ENCODE measurements at regions not wholly inside any gene's neighbourhood (a gene's known extent, or its start where the extent isn't known, plus 50 kb on each side); places are given as distances from the start of the nearest gene placed in this dataset.

GRCh38 chr5:72723581-72723980, 92.9 kb upstream of the TNPO1 start:
- Histone ChIP-seq H3K23ac (ENCODE audit: insufficient read length) (no peak overlapping the region), H3K36me3 (ENCODE audit: control insufficient read depth in 2 of 4, insufficient read depth in 4 of 4, low read length in 3 of 4) (no peaks in the 10 kb centered on the region), H3K9me3 (ENCODE audit: insufficient read depth in 2 of 2, low read depth in 1 of 2, low read length in 1 of 2) (peaks cover 0 to 7% of the 10 kb centered on the region in 2 experiments; a peak in 2 of 4 replicates), H3K14ac (ENCODE audit: insufficient read length) (no peak overlapping the region), H3K23me2 (ENCODE audit: low read depth, low read length) (no peaks in the 10 kb centered on the region), H3K9ac (replicated peaks in 1 of 4; ENCODE audit: extremely low read depth in 1 of 4, low read depth in 3 of 4, low read length in 3 of 4) (no peak overlapping the region), H3K4me2 (ENCODE audit: insufficient read depth in 1 of 2, low read depth in 2 of 2, low read length in 2 of 2) (no peak overlapping the region), H2BK120ac (replicated peaks; ENCODE audit: low read depth, low read length) (no peak overlapping the region), H2AFZ (ENCODE audit: low read length) (no peak overlapping the region), H2BK12ac (ENCODE audit: low read depth, low read length) (no peak overlapping the region), H3K4me3 (ENCODE audit: extremely low read depth in 1 of 4, insufficient read depth in 2 of 4, low read depth in 3 of 4, low read length in 4 of 4) (no peak overlapping the region), H4K8ac (ENCODE audit: extremely low read depth, insufficient read depth, low read length) (no peak overlapping the region), H2BK15ac (ENCODE audit: low read length) (no peak overlapping the region), H2BK5ac (ENCODE audit: low read depth, low read length) (no peak overlapping the region), H4K91ac (replicated peaks; ENCODE audit: insufficient read length, low read length) (no peak overlapping the region), H4K20me1 (replicated peaks in 1 of 2; ENCODE audit: control insufficient read depth in 1 of 2, insufficient read depth in 2 of 2, low read length in 2 of 2) (no peaks in the 10 kb centered on the region), H3K79me1 (ENCODE audit: low read depth, low read length) (no peaks in the 10 kb centered on the region), H4K5ac (ENCODE audit: insufficient read length, low read depth, low read length) (no peak overlapping the region), H3K27ac (ENCODE audit: low read depth, low read length) (no peak overlapping the region), H2BK20ac (ENCODE audit: low read length) (no peak overlapping the region), H3K79me2 (ENCODE audit: control insufficient read depth in 1 of 2, insufficient read depth in 2 of 2, low read length in 2 of 2) (no peaks in the 10 kb centered on the region), H3K18ac (ENCODE audit: extremely low read depth, low read length) (no peak overlapping the region), H3K4me1 (replicated peaks in 1 of 4; ENCODE audit: control insufficient read depth in 3 of 4, insufficient read depth in 4 of 4, low read length in 3 of 4) (no peaks in the 10 kb centered on the region), H3K4ac (replicated peaks; ENCODE audit: insufficient read length, low read depth, low read length) (no peak overlapping the region), H3K27me3 (replicated peaks in 1 of 4; ENCODE audit: control insufficient read depth in 3 of 4, extremely low read depth in 1 of 4, insufficient read depth in 3 of 4, low read length in 3 of 4) (no peaks in the 10 kb centered on the region), H2AK5ac (ENCODE audit: low read depth, low read length) (no peak overlapping the region), H3K56ac (replicated peaks; ENCODE audit: insufficient read length, low read depth, low read length) (no peak overlapping the region)
- ChIA-PET CTCF (ENCODE audit: partially characterized antibody) (interaction anchor here (1.1 kb wide), 1 partner anchor 60 kb away, joined by 3 read pairs; no protein-coding TSS in a partner anchor), POLR2A (ENCODE audit: partially characterized antibody) (no interaction called here)
- TF ChIP-seq BCL11A (IDR thresholded peaks at IDR 0.05; ENCODE audit: low read depth in 2 of 2, low read length in 2 of 2): no peak
- no peak for TF ChIP-seq PHF8 (conservative IDR thresholded peaks at IDR 0.05; ENCODE audit: low read depth, low read length)
- no peak for TF ChIP-seq SIX5 (IDR thresholded peaks at IDR 0.05; ENCODE audit: low read depth, low read length)
- no peak for TF ChIP-seq CREB1 (IDR thresholded peaks at IDR 0.05)
- DNase-seq (ENCODE audit: low read depth in 1 of 2, low spot score in 2 of 2): no peak
- no peak for FAIRE-seq

Data from H1 (cell line).